Neutrophil (primary cell): ENCODE measurements at regions not wholly inside any gene's neighbourhood (a gene's known extent, or its start where the extent isn't known, plus 50 kb on each side); places are given as distances from the start of the nearest gene placed in this dataset.

Experiments
- H3K27ac ChIP-seq: fragments of 200-600 bp; sonication (generic); 2 replicates; pipeline ENCODE4 v1.5.1; 2016; ENCODE audit warnings: mild to moderate bottlenecking, moderate library complexity
- H3K27me3 ChIP-seq: fragments of 200-600 bp; sonication (generic); 2 replicates; pipeline ENCODE4 v1.6.0; 2016; ENCODE audit warnings: mild to moderate bottlenecking
- H3K36me3 ChIP-seq: fragments of 200-600 bp; sonication (generic); 2 replicates; pipeline ENCODE4 v1.5.1; 2017
- H3K4me1 ChIP-seq, 2 experiments: fragments of 200-600 bp in 1 of 2; sonication (generic) in 1 of 2; 1 replicate in 1 of 2; 2 replicates in 1 of 2; pipeline versions ENCODE4 v1.5.1 to v1.6.1; 2013 to 2016; ENCODE audit warnings: low read depth in 1 of 2, low read length in 1 of 2, mild to moderate bottlenecking in 1 of 2, moderate library complexity in 1 of 2; ENCODE audit not compliant: control insufficient read depth in 1 of 2, insufficient read depth in 1 of 2
- H3K4me3 ChIP-seq, 2 experiments: fragments of 200-600 bp in 1 of 2; sonication (generic) in 1 of 2; 1 replicate in 1 of 2; 2 replicates in 1 of 2; pipeline ENCODE4 v1.5.1; 2013 to 2016; ENCODE audit warnings: low read depth in 1 of 2, low read length in 1 of 2, mild to moderate bottlenecking in 1 of 2, moderate library complexity in 1 of 2
- H3K9me3 ChIP-seq: fragments of 200-600 bp; sonication (generic); 2 replicates; pipeline ENCODE4 v1.5.1; 2016
- TF ChIP-seq, protein P1 (sequence below): fragments of 200-600 bp; sonication (generic); IDR thresholded peaks from 2 replicates; pipeline ENCODE4 v1.5.1; 2016; ENCODE audit warnings: antibody characterized with exemption

DNA sequence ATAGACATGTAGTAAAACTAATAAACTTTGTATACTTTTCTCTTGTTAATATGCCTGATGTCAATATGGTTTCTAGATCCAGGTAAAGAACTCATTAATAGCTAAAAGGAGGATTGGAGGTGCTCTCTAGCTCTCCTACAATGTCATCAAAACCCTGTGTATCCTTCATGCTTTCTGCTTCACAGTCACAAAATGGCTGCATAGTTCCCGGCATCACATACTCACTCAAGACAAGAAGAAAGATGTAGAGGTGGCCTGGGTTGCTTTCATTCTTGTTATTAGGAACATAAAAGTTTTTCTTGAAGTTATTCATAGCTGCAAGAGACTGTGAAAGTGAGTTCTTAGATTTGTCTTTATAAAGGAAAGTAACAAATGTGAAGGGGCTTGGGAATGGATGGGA, 149.7 kb upstream of the EEPD1 start:
- TF ChIP-seq, protein P1, sequence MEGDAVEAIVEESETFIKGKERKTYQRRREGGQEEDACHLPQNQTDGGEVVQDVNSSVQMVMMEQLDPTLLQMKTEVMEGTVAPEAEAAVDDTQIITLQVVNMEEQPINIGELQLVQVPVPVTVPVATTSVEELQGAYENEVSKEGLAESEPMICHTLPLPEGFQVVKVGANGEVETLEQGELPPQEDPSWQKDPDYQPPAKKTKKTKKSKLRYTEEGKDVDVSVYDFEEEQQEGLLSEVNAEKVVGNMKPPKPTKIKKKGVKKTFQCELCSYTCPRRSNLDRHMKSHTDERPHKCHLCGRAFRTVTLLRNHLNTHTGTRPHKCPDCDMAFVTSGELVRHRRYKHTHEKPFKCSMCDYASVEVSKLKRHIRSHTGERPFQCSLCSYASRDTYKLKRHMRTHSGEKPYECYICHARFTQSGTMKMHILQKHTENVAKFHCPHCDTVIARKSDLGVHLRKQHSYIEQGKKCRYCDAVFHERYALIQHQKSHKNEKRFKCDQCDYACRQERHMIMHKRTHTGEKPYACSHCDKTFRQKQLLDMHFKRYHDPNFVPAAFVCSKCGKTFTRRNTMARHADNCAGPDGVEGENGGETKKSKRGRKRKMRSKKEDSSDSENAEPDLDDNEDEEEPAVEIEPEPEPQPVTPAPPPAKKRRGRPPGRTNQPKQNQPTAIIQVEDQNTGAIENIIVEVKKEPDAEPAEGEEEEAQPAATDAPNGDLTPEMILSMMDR = no peak
- no peak overlapping the region for H3K27ac ChIP-seq
- H3K4me1 ChIP-seq = no peaks in the 10 kb centered on the region
- H3K27me3 ChIP-seq = no peaks in the 10 kb centered on the region
- H3K9me3 ChIP-seq = no peaks in the 10 kb centered on the region
- H3K4me3 ChIP-seq = no peak overlapping the region
- H3K36me3 ChIP-seq = no peaks in the 10 kb centered on the region

DNA sequence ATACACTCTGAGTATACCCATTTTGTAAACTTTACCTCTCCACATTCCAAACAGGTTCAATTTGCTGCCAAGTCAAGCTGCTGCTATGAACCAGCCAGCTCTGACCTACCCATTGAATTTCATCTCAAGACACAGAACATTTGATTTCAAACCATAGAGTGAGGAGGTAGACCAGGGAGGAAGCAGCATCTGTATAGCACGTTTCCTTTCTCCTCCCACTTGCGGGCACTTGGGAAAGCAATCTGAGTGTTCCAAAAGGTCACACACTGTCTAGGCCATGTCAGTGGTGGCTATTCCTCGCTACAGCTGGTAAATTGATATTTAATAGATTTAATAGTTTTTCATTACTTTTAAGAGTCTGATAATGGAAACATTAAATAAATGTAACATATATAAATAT, 147.8 kb upstream of the EEPD1 start:
- Histone ChIP-seq H3K4me1 (no peaks in the 10 kb centered on the region), H3K4me3 (no peak overlapping the region), H3K9me3 (no peaks in the 10 kb centered on the region), H3K27ac (no peak overlapping the region), H3K36me3 (no peaks in the 10 kb centered on the region), H3K27me3 (no peaks in the 10 kb centered on the region)
- TF ChIP-seq, protein P1 = no peak

DNA sequence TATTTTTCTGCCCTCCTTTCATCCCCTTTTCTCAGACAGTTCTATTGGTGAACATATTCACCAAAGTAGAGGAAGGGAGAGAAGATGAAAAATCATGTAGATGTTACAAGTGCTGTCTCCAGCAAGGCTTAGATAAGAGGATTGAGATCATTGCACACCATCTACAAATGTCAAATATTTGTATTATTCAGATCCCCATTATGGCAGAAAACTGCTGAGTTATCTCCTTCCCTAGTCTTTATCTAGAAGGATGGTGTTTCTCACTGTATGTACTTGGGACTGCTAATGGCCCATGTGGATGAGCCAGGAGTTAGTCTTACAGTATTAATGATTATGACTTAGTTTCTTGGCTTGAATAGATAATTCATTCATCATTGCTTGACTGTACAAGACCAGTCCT, 147.2 kb upstream of the EEPD1 start:
- Histone ChIP-seq H3K4me1 (no peaks in the 10 kb centered on the region), H3K27me3 (no peaks in the 10 kb centered on the region), H3K9me3 (no peaks in the 10 kb centered on the region), H3K36me3 (no peaks in the 10 kb centered on the region), H3K4me3 (no peak overlapping the region), H3K27ac (no peak overlapping the region)
- TF ChIP-seq, protein P1 = no peak

DNA sequence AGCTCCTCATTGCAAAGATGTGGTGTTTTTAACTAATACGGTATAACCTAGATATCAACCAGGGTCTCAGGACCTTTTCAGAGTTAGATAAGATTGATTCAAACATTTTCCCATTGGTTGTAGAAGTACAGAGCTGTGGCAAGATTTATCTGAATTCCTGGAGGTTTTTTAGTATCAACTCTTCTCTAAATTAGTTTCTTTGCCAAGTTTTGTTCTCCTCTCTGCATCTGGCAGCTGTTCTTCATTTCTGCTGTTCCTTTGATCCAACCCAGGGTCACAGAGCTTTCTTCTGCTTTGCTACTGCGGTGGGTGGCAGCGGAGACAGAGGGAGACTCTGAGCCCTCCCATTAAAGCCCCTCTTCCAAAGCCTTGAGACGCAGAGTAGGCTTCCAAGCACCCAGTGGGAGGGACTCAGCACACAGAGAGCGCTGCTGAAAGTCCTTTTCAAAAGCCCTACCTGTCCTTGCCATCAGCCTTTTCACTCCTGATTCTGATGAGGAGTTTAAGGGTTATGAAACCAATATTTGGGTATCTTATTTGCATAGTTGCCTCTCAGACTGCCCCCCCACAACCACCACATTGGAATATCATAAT, 146.3 kb upstream of the EEPD1 start:
- no peak overlapping the region for H3K27ac ChIP-seq
- no peaks in the 10 kb centered on the region for H3K27me3 ChIP-seq
- TF ChIP-seq, protein P1 = no peak
- H3K9me3 ChIP-seq = no peaks in the 10 kb centered on the region
- H3K4me1 ChIP-seq = no peaks in the 10 kb centered on the region
- H3K4me3 ChIP-seq = no peak overlapping the region
- H3K36me3 ChIP-seq = no peaks in the 10 kb centered on the region

DNA sequence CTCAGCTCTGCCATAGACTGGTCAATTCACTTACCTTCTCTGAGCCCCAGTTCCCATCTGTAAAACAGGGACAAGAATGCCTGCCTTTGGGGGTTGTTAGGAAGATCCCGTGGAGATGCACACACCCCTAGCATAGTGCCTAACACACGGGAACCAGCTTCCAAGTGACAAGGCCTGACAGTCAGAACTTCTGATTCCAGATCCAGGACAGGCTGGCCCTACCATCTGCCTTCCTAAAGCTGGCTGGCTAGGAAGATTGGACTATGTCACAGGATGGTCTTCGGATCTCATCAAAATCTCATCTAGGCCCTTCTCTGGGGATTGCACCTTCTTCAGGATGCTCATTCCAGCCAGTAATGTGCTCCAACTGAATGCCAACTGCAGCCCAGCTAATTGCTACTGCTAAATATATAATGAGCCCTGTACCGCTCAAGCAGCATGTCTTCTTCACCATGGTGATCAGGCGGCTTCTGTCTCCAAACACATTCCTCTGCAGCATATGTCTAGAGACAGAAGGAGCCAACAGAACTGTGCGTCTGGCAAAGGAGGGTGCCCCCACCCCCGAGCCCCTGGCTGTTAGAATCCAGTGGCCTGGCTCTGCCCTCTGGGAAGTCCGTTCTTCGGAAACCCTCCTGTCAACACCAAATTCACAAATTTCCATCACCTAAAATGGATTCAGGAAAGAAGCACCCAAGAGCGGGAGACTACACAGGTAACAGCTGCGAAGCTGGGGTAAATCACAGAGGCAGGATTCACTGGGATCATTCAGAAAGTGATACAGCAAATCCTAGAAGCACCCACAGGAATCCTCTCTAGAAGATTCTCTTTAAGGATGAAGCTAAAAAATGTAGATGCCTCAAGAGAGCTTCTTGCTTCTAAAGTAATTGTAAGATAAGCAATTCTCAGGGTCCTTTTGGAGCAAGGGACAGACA, 142.1 kb upstream of the EEPD1 start:
- H3K27me3 ChIP-seq = no peaks in the 10 kb centered on the region
- H3K4me3 ChIP-seq = no peak overlapping the region
- no peaks in the 10 kb centered on the region for H3K4me1 ChIP-seq
- no peaks in the 10 kb centered on the region for H3K9me3 ChIP-seq
- TF ChIP-seq, protein P1 = no peak
- no peaks in the 10 kb centered on the region for H3K36me3 ChIP-seq
- no peak overlapping the region for H3K27ac ChIP-seq
